Osteoblast (primary cell): ENCODE measurements at regions not wholly inside any gene's neighbourhood (a gene's known extent, or its start where the extent isn't known, plus 50 kb on each side); places are given as distances from the start of the nearest gene placed in this dataset.

Experiments used
- DNase-seq: peaks from one replicate; pipeline ENCODE4 v3.0.0; 2011; ENCODE audit warnings: low spot score, mixed read lengths; ENCODE audit not compliant: insufficient read length; ENCODE audit errors: missing footprints
- H2AFZ ChIP-seq: 2 replicates; pipeline ENCODE4 v1.6.0; 2011; ENCODE audit warnings: mild to moderate bottlenecking, low read length
- H3K27ac ChIP-seq: 2 replicates; pipeline ENCODE4 v1.5.1; 2011; ENCODE audit warnings: mild to moderate bottlenecking, low read depth, low read length, moderate library complexity
- H3K27me3 ChIP-seq: 2 replicates; pipeline ENCODE4 v1.6.0; 2012; ENCODE audit warnings: mild to moderate bottlenecking, control low read depth, inconsistent platforms, low read length, moderate library complexity; ENCODE audit not compliant: insufficient read depth
- H3K36me3 ChIP-seq: 2 replicates; pipeline ENCODE4 v1.5.1; 2011; ENCODE audit warnings: mild to moderate bottlenecking, low read length, control low read depth, moderate library complexity; ENCODE audit not compliant: insufficient read depth
- H3K4me1 ChIP-seq: 2 replicates; pipeline ENCODE4 v1.5.1; 2011; ENCODE audit warnings: mild to moderate bottlenecking, low read length, control low read depth, moderate library complexity; ENCODE audit not compliant: insufficient read depth
- H3K4me2 ChIP-seq: 2 replicates; pipeline ENCODE4 v1.6.0; 2011; ENCODE audit warnings: mild to moderate bottlenecking, low read length; ENCODE audit not compliant: insufficient read depth
- H3K4me3 ChIP-seq: fragments of 200-600 bp; sonication (generic); 3 replicates; pipeline ENCODE4 v1.5.1; 2012; ENCODE audit warnings: mild to moderate bottlenecking, low read length, inconsistent platforms; ENCODE audit not compliant: insufficient read depth
- H3K79me2 ChIP-seq: 2 replicates; pipeline ENCODE4 v1.6.0; 2012; ENCODE audit warnings: mild to moderate bottlenecking, low read length, control low read depth, inconsistent platforms; ENCODE audit not compliant: insufficient read depth
- H3K9me3 ChIP-seq: 2 replicates; pipeline ENCODE4 v1.5.1; 2011; ENCODE audit warnings: low read depth, low read length, control low read depth
- H4K20me1 ChIP-seq: 2 replicates; pipeline ENCODE4 v1.6.0; 2012; ENCODE audit warnings: mild to moderate bottlenecking, low read length, control low read depth; ENCODE audit not compliant: insufficient read depth
- TF ChIP-seq, protein P1 (sequence below): IDR thresholded peaks from 2 replicates; pipeline ENCODE4 v1.5.1; 2011; ENCODE audit warnings: mild to moderate bottlenecking, low read depth, low read length, moderate library complexity; ENCODE audit errors: extremely low read depth

DNA sequence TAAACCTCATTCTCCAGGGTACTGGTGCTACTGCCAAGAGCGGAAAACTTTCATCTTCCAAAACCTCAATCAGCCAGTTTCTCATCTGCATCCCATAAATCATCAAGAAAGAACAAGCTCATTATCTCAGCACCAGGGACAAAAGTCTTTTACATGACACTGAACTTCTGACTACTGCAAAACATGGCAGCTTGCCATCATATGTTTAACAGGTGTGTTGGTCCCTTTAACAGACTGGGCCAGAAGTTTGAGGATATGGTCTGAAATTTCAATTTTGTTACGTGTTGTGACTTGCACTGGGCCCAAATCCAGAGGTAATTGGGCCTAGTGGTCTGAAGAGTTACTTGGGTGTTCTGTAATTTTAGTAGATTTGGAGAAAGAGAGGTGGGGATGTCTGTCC lies 305.4 kb upstream of the SEL1L start:
- TF ChIP-seq, protein P1, sequence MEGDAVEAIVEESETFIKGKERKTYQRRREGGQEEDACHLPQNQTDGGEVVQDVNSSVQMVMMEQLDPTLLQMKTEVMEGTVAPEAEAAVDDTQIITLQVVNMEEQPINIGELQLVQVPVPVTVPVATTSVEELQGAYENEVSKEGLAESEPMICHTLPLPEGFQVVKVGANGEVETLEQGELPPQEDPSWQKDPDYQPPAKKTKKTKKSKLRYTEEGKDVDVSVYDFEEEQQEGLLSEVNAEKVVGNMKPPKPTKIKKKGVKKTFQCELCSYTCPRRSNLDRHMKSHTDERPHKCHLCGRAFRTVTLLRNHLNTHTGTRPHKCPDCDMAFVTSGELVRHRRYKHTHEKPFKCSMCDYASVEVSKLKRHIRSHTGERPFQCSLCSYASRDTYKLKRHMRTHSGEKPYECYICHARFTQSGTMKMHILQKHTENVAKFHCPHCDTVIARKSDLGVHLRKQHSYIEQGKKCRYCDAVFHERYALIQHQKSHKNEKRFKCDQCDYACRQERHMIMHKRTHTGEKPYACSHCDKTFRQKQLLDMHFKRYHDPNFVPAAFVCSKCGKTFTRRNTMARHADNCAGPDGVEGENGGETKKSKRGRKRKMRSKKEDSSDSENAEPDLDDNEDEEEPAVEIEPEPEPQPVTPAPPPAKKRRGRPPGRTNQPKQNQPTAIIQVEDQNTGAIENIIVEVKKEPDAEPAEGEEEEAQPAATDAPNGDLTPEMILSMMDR = no peak
- Histone ChIP-seq H4K20me1 (no peaks in the 10 kb centered on the region), H3K4me2 (no peak overlapping the region), H2AFZ (no peak overlapping the region), H3K9me3 (no peaks in the 10 kb centered on the region), H3K27ac (no peak overlapping the region), H3K4me1 (no peaks in the 10 kb centered on the region), H3K27me3 (no peaks in the 10 kb centered on the region), H3K4me3 (no peak overlapping the region), H3K79me2 (no peaks in the 10 kb centered on the region), H3K36me3 (no peaks in the 10 kb centered on the region)
- DNase-seq = no peak

GRCh38 chr14:81841346-81841745 lies 307.7 kb upstream of the SEL1L start:
- H3K27ac ChIP-seq = no peak overlapping the region
- H3K27me3 ChIP-seq = no peaks in the 10 kb centered on the region
- no peak for DNase-seq
- H3K4me1 ChIP-seq = no peaks in the 10 kb centered on the region
- no peak overlapping the region for H3K4me2 ChIP-seq
- H3K36me3 ChIP-seq = no peaks in the 10 kb centered on the region
- H3K9me3 ChIP-seq = no peaks in the 10 kb centered on the region
- H3K79me2 ChIP-seq = no peaks in the 10 kb centered on the region
- H4K20me1 ChIP-seq = no peaks in the 10 kb centered on the region
- no peak overlapping the region for H3K4me3 ChIP-seq
- no peak overlapping the region for H2AFZ ChIP-seq
- TF ChIP-seq, protein P1 = no peak

- H3K79me2 ChIP-seq = no peaks in the 10 kb centered on the region
- H3K4me1 ChIP-seq = no peaks in the 10 kb centered on the region
- no peak overlapping the region for H2AFZ ChIP-seq
- H3K36me3 ChIP-seq = no peaks in the 10 kb centered on the region
- no peak overlapping the region for H3K27ac ChIP-seq
- DNase-seq = no peak
- no peak overlapping the region for H3K4me3 ChIP-seq
- no peaks in the 10 kb centered on the region for H3K9me3 ChIP-seq
- H4K20me1 ChIP-seq = no peaks in the 10 kb centered on the region
- H3K27me3 ChIP-seq = no peaks in the 10 kb centered on the region
- no peak overlapping the region for H3K4me2 ChIP-seq
- TF ChIP-seq, protein P1 = no peak
These were observed 316.1 kb upstream of the SEL1L start for GRCh38 chr14:81849714-81850113.

GRCh38 chr14:81855007-81855406 lies 321.4 kb upstream of the SEL1L start:
- Histone ChIP-seq H3K4me1 (no peaks in the 10 kb centered on the region), H2AFZ (no peak overlapping the region), H4K20me1 (no peaks in the 10 kb centered on the region), H3K79me2 (no peaks in the 10 kb centered on the region), H3K36me3 (no peaks in the 10 kb centered on the region), H3K9me3 (peaks cover 2% of the 10 kb centered on the region), H3K27ac (no peak overlapping the region), H3K4me2 (no peak overlapping the region), H3K27me3 (no peaks in the 10 kb centered on the region), H3K4me3 (no peak overlapping the region)
- TF ChIP-seq, protein P1 = no peak
- no peak for DNase-seq
